Stimulated activated CD4-positive, alpha-beta T cell treated with anti-CD3 and anti-CD28 coated beads, Interleukin-15, amount 100 ng/mL, for 1 hour (primary cell): ENCODE measurements at regions not wholly inside any gene's neighbourhood (a gene's known extent, or its start where the extent isn't known, plus 50 kb on each side); places are given as distances from the start of the nearest gene placed in this dataset.
"Not testable (repeated sequence)": the region's sequence is repeated elsewhere in the genome, so short reads cannot be mapped to it uniquely, and the experiment has no call there.

Experiments used
- DNase-seq, 2 donors: peaks; one replicate each; pipeline ENCODE4 v3.0.0-alpha.2; 2020; ENCODE audit warnings: low read depth in 1 of 2, low spot score in 1 of 2

DNA sequence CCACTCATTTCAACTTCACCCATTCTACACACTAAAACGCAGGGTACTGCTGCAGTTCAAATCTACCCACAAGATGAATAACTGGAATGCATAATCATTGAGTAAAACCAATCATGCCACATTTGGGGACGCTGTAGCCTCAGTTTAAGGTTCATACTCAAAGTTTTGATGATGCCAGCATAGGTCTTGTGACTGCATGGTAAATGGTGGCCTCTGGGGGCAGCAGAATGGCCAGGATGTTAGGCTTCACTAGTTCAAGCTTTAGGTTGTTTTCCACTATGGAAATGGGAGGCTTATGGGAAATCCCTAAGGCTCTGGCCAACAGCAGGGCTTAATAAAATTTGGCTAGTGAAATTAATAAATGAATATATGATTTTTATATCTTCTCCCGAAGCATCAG, 104.3 kb upstream of the TSC22D2 start:
- DNase-seq, result no peak

DNA sequence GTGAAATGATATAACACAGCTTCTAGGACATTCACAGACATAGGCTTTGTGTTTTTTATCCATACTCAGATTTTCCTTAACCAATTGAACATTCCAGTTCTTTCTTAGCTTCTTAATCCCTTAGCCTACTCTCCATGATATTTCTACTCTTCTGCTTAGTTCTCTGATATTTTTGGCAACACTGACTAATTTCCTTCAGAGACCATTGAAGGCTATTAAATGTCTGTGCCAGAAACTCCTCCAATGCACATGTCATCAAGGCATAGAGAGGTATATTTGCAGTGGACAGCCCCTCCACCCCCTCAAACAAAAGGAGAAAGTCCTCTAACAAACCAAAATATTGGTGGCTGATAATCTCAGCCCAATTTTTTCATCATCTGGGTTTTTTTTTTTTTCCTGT, 105.9 kb upstream of the TSC22D2 start:
- no peak for DNase-seq

DNA sequence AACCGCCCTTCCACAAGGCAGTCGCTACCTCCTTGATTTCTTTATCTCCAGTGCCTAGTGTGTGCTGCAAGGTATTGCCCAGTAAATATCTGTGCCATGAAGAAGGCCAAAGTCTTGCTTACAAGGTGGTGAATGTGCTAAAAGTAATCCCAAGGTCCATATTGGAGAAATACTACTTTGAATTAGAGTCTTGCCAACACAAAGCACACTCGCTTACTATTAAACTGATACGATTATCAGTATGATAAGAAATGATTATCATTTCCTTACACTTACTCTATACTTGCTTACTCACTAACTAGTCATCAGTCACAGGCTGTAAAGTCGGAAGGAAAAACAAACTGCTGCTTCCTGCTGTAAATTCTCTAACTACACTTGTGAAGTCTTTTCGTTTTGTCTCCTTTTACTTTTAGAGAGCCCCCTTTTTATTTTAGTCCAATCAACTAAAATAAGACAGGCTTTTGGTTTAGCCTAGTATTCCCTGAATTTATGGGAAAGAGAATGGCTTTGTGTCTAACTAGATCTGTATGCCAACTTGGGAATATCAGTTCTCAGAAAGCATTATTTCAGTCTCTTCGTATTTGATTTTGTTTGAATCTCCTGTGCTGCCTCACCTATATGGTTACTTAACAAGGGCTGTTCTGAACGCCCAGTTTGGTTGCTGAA, 107.1 kb upstream of the TSC22D2 start:
- DNase-seq, result no peak

DNA sequence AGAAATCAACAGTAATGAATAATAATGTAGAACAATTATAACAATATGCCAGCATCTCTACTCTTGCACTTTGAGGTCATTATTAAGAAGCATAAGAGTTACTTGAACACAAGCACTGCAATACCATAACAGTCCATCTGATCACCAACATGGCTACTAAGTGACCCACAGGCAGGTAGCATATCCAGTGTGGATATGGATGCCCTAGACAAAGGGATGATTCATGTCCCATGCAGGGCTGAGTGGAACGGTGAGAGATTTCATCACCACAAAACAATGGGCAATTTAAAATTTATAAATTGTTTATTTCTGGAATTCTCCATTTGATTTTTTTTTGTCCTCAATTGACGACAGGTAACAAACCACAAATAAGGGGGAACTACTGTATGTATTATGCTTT, 107.7 kb upstream of the TSC22D2 start:
- no peak for DNase-seq

DNA sequence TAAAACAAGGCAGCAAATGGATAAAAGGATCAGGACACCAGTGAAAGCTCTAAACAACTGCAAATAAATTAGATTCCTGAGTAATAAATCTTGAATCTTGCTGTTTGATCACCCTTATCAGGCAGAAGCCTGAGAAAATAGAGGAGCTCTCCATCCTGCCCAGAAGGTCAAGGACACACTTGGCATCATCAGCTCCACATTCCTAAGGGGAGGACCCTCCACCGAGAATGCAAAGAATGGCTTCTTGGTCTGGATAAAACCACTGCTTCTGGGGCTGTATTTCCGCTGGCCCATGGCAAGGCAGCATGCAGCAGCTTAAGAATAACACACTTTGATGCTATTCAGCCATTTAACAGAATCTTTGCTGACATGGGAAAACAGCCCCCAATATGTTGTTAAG, 108.9 kb upstream of the TSC22D2 start:
- DNase-seq, result no peak

DNA sequence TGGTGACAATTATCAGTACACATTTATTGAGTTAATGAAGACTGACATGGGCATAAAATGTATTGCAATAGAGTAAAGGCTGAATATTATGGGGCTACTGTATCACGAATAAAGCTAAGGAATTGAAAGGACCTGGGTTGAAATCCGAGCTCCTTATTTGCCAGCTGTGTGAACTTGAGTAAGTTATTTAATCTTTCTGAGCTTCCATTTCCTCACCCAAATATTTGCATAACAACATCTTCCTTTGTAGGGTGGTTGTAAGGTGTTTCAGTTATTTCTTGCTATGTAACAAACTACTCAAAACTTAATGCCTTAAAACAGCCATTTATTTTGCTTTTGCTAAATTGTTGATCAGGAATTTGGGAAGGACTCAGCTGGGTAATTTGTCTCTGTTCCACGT, 111.1 kb upstream of the TSC22D2 start:
- DNase-seq, result no peak

DNA sequence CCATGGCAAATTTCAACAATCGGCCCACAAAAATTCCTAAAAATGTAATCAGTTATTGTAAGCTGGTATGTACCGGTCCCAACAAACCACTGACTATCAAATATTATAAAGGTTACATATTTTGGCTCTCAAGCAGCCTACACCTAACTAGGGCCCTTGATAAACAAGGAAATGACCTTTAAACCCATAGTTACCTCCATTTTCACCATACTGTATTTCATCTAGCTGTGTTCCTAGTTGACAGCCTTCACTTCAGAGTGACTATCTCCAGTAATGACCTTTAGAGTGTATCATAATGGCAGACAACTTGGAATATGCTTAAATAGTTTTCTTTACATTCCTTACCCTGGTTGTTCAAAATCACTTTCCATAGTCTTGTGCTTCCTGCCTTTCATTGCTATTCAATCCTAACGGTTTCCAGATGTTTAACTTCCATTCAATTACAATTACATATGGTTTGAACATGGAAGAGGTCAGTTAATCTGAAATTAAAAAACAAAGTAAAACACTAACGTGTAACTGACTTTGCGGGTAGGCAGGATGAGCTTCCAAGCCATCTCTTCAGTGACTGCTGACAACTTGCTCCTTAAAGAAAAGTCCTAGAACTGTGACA, 111.9 kb upstream of the TSC22D2 start:
- DNase-seq, result no peak

DNA sequence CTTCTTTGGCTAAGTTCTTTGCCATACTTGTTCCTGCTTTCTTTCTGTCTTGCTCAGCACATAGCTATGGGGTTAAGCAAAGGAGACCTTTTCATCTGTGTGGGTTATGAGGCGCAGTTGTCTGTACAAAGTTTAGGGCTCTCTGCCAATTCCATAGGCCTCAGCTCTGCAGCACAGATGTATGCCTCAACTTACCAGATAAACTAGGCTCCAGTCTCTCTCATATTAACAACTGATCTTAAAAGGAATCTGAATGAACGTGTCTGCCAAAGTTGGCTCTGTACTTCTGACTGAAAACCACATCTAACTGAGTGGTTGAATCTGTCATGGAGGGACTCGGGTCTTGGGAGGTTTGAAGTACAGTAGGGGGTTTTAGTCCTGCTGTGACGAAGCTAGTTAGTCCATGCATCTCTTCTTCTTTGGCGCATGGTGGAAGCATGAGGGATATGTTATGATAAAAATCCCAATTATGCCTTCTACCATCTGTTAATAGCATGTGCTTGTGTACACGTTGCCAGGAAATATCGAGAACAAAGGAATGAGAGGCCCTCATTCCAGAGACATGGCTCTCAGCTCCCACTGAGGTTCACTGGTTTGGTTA, 114.6 kb upstream of the TSC22D2 start:
- no peak for DNase-seq

DNA sequence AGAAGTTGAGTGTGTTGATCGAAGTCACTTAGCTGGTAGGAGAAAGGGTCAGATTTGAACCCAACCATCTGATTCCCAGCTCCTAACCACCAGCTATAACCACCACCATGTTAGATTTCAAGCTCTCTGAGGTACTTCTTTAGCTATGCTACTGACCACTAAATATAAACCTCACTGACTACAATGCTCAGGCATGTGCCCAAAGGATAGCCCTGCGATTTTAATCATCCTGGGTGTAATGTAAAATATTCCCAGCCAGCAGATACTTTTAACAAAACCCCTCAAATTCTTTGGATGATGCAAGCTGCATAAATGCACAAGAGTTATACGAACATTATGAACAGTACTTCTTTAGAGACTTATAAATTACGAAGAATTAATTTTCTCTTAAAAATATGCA, 115.2 kb upstream of the TSC22D2 start:
- DNase-seq, result no peak

DNA sequence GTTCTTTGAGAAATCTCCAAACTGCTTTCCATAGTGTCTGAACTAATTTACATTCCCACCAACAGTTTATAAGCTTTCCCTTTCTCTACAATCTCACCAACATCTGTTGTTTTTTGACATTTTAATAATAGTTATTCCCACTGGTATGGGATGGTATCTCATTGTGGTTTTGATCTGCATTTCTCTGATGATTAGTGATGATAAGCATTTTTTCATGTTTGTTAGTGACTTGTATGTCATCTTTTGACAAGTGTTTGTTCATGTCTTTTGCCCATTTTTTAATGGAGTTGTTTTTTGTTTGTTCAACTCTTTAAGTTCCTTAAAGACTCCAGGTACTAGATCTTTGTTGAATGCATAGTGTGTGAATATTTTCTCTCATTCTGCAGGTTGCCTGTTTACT, 116.6 kb upstream of the TSC22D2 start:
- DNase-seq, result no peak

DNA sequence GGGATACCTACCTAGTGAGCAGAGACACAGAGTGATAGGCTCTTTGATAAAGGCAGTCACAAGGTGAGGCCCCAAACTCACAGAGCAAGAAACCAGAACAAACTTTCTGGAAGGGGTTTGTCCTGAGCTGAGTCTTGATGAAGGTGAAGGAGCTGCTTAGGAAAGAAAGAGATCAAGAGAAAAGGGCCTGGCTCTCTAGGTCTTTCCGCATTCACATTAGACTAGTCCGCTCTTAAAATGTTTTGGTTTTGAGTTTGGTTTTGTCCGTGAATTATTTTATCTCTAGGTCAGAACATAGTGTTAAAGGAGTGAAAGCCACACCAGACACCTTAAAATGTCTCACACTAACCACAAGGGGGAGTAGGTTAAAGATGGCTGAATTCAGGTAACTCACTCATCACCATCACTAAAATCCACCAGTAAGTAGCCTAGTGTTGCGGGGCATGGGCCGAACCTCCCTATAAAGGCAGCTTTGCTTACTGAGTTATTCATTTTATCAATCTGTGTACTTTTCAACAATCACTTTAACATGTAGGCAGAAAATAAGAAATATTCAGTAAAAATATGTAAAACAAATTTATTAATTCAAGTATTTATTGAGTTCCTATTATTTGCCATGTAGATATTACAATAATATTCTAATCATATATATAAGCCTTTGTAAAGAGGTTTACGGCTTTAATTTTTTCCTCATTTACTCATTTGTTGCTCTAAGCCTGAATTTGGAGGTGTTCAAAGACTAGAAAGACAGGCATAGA, 121.5 kb upstream of the TSC22D2 start:
- no peak for DNase-seq

DNA sequence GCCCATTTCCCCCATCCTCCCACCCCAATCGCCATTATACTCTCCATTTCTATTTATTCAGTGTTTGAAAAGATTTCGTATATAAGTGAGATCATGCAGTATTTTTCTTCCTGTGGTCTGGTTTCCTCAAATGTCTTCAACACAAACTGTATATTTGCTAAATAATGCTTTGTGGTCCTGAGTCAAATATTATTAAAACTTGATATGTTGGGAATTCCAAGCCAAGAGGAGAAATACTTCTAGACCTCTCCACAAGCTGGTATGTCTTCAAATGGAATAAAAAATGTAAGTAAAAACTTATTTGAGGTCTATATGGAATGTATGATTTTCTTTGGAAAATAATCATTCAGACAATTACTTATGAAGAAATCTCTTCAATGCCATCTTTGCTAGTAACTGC, 122.5 kb upstream of the TSC22D2 start:
- DNase-seq, result no peak

DNA sequence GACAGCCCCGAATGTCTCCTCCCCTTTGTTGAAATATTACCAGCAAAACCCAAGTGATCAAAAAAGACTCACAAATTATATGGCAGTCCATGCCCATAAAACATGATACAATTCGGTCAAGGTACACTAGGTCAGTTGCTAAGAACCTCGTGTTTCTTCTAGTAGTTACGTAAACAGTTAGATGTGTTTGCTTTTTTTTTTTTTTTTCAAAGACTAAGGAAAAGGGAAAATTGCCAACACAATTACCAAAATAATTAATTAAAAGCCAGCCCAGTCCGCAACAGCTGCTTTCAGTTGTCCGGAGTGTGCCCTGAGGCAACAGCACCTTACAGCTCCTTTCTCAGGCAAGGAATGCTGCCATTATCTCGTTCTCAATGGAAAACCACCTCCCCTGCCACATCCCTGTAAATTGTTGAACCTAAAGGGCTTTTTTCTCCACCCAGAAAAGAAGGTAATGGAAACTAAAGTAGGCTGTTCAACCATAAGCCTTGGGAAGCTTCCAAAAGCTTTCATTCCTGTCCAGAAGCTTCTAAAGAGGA, 129.2 kb upstream of the TSC22D2 start:
- DNase-seq, result no peak

DNA sequence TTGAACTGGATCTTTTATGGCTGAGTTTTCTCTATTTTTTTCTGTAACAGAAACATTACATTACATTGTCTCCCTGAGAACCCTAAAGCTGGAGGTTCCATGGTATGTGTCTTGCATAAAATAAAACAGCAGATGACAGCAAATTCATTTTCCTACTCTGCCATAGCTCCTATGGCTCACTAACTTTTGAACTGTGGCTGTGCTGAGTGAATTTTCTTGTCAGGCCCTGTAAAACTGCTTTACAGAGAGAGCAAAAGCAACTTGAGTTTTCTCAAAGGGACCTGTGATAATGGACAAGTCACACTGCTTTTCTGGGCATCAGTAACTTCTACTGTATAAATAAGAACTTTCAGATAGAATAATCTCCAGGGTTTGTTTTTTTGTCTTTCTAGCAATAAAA, 129.9 kb upstream of the TSC22D2 start:
- no peak for DNase-seq

DNA sequence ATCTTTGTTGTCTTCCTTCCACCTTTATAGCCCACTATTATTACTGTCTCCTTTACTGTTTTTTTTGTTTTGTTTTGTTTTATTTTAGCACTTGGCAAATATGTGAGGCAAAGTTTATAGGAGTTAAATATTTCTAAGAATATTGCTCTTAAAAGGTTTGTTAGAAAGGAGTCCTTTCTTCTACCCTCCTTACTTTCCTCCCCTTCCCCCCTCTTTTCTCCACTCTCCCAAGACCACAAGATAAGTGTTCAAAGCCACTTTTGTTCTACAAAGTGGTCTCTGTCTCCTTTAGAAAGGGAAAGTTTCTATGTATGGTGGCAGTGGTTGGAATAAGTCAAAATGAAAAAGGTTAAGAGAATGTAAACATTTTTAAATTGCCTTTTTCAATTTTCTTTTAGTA, 130.7 kb upstream of the TSC22D2 start:
- DNase-seq, result no peak

DNA sequence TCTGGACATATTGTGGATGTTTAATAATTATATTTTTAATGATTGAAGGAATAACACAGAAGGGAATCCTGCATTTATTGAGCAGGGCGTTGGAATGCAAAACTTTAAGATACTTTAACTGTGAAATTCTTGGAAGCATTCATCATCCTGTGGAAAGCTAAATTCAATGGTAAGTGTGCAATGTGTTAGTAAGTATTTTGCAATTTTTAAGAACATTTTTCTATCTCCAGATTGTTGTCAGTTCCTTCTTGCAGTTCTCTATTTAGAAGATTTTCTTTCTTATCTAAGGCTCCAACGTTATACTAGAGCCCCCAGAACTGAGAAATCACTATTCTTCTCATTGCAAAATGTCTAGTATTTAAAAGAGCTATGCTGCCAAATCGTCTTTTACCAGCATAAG, 132.2 kb upstream of the TSC22D2 start:
- DNase-seq, result no peak

DNA sequence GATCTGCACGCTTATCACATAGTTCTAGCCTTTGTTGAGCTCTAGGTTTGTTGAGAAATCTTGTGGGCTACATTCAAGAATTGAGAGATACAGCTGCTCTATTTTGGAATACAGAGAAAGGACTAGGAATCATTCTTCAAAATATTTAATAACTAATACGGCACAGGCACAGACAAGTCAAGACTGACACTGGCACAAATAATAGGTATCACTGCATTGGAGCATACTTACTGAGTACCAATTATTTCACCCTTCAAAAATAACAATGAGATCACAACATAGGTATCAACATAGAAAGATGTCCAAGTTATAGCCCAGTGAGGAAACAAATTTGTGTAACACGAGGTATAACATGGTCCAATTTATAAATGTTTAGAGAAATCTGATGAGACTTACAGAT, 133.7 kb upstream of the TSC22D2 start:
- DNase-seq, result no peak

DNA sequence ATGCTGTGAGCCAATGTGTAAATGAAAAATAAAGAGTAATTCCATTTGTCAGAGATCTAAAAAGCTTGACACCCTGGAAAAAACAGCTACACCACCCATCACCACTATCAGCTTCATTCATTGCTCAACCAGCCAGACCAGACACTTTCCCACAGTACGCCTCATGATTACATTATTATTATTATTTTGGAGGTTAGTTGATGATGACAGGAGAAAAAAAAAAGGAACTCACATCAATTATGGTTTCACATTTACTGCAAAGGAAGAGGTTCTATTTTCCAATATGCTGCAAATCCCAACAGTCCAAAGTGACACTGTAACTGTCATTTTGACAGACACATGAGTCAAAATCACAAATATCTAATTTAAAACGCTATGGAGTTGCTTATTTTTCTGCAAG, 134.7 kb upstream of the TSC22D2 start:
- DNase-seq, result no peak

DNA sequence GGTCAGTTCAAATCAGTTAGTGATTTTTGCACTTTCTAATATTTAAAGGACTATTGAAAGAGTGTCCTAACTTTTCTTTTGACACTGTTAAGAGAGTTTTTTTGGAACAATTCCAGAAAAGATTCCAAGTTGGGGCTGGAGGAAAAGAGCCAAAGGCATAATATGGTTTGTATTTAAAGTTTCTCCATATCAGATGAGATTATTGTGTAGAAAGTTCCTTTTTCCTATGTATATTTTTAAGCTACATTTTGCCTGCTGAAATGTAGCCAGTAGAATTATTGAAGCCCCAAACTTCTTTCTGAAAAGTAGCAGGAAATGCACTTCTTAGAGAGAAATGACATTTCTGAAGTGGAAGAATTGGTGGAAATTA, 136.5 kb upstream of the TSC22D2 start:
- no peak for DNase-seq

DNA sequence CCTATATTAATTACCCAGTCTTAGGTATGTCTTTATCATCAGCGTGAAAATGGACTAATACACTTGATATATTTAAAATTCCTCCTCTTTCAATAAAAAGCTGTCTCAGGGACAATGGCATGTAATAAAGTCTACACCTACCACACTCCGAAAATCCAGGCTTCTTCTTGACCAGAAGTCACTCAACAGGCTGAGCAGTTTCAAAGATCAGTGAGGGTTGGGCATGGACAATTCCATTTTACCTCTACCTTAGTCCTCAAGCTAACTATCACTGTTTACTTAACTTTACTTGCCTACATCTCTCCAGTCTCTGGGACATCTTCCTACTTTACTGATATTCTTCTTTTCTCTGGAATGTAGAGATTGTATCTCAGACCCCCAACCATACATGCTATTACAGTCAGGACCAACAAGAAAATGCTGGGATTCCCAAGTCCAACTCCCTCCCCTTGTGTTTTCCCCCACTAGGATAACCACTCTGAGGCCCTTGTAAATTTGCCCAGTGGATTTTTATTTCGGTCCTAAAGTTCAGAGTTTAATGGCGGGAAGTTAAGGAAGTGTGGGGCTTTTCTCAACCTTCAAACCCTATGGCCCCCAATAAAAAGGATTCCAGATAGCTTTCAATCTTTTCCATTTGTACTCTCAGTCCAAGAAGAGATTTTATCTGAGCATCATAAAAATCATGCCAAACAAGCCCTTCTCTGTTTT, 137.1 kb upstream of the TSC22D2 start:
- no peak for DNase-seq

DNA sequence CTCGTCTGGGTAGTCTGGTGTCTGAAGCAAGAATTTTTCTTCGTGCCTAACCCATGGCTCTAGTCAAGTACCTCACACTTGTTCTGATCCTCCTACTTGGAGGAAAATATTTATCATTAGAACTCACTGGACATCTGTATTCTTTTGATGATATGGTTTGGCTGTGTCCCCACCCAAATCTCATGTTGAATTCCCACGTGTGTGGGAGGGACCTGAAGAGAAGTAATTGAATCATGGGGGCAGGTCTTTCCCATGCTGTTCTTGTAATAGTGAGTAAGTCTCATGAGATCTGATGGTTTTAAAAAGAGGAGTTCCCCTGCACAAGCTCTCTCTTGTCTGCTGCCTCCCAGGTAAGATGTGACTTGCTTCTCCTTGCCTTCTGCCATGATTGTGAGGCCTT, 137.7 kb upstream of the TSC22D2 start:
- not testable (repeated sequence) for DNase-seq
